HG03045 (cell line): ENCODE measurements at regions not wholly inside any gene's neighbourhood (a gene's known extent, or its start where the extent isn't known, plus 50 kb on each side); places are given as distances from the start of the nearest gene placed in this dataset.
A peak's percentile ranks its signal among the peaks of the same experiment; 100 is the strongest.
"Not testable (repeated sequence)": the region's sequence is repeated elsewhere in the genome, so short reads cannot be mapped to it uniquely, and the experiment has no call there.

ENCODE experiments used
- ATAC-seq: cut with Tn5 transposase; IDR thresholded peaks from one replicate; pipeline ENCODE4 v1.9.1; 2021; ENCODE audit warnings: mild to moderate bottlenecking, moderate library complexity; ENCODE audit not compliant: unreplicated experiment

GRCh38 chr12:89230376-89231315, 121.7 kb downstream of the DUSP6 start:
- ATAC-seq, result no peak

- ATAC-seq, result no peak
These were observed 123.8 kb downstream of the DUSP6 start for GRCh38 chr12:89228491-89228890.

- ATAC-seq, result no peak
These were observed 124.5 kb downstream of the DUSP6 start for GRCh38 chr12:89227774-89228173.

DNA sequence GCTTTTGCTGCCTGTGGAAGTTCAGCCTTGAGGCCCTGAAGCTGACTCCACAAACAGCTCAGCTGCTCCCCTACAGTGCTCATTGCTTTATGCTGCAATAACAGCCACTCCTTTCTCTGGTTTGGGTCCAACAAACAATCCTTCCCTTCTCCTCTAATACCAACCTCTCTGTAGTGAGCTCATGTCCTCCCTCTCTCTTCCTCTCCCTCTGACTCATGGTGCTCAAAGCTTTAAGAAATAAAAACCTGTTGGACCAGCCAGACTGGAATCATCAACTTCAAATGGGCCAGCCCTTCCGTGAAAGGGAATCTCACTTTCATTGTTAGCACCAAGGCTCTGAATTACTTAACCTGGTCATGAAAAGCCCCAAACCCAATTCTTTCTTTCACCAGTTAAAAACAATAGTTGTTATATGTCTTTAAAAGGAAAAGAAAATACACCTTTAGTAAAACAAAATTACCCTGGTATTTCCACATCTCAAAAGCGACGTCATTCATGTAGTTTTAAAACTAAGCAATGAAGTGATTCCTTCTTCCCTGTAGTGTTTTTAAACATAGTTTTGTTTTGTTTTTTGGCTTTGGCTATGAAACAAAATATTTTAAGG, 126.4 kb downstream of the DUSP6 start:
- ATAC-seq, result peak; percentile 43

GRCh38 chr12:89225401-89225800, 126.9 kb downstream of the DUSP6 start:
- ATAC-seq, result peak; percentile 51

DNA sequence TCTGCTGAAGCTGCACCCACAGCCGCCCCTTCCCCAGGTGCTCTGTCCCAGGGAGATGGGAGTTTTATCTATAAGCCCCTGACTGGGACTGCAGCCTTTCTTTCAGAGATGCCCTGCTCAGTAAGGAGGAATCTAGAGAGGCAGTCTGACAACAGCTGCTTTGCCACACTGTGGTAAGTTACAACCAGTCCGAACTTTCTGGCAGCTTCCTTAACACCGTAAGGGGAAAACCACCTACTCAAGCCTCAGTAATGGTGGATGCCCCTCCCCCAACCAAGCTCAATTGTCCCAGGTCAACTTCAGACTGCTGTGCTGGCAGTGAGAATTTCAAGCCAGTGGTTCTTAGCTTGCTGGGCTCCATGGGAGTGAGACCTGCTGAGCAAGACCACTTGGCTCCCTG, 129.7 kb downstream of the DUSP6 start:
- ATAC-seq, result not testable (repeated sequence)

GRCh38 chr12:89217472-89217871, 134.8 kb downstream of the DUSP6 start:
- no peak for ATAC-seq

- no peak for ATAC-seq
These were observed 135.9 kb downstream of the DUSP6 start for GRCh38 chr12:89216211-89216952.

DNA sequence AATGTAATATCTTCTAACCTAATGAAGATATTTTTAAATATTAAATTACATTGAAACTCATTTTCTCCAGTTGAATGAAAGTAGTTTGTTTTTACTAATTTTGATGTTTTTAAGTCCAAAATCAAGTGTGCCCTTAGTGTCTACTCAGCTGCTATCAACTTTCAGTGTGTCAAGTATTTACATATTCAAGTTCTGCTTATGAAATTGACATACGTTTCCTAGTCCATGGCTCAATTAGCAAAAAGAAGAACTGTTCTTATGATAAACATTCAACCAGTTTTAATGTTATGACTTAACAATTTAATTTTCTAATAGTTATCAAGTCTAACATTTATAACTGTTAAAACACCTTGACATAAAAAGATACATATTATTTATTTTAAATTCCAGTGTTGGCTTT, 137.1 kb downstream of the DUSP6 start:
- ATAC-seq, result no peak

DNA sequence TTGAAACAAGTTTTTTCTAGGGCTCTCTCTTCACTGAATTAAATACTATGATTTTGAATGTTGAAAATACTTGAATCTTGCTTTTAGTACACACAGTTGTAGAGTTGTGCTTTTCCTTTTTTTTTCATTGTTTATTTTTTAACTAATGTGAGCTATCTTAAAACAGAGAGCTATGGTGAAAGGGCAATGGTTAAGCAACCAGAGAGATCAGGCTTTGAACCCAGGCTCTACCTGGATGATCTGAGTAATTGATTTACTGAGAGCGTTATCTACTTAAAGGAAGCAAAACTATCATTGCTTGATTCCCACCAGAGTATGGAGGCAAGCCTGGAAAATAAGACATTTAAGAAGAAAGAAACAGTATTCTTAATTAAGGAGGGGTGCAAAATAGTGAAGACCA, 138.6 kb downstream of the DUSP6 start:
- no peak for ATAC-seq

DNA sequence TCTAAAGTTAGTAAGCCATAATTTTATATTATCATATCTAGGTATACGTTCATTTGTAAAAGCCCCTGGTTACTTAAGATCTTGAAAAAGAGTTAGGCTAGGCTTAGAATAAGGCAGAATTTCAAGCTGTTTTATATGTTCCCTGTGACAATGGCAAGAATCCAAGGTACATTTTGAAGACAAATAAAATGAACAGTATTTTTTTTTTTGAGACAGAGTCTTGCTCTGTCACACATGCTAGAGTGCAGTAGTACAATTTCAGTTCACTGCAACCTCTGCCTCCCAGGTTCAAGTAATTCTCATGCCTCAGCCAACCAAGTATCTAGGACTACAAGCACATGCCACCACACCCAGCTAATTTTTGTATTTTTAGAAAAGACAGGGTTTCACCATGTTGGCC, 139.2 kb downstream of the DUSP6 start:
- ATAC-seq, result no peak

DNA sequence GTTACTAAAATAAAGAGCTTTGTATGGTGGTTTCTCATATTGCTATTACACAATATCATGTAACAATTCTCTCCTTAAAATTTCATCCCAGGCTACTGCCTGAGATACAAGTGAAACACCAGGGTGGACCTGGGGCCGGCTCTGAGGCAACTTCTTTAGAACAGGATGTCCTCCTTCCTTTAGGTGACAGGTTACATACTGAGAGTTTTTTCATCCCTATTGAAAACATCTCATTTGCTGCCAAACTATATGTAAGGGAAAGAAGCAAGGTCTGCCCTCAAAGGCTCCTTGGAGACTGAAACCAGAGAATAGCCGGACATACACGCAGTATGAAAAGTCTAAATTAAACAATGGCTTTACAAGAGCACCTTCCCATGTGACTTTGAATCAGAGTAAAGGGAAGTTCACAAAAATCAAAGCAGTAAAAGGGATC, 139.9 kb downstream of the DUSP6 start:
- ATAC-seq, result no peak

DNA sequence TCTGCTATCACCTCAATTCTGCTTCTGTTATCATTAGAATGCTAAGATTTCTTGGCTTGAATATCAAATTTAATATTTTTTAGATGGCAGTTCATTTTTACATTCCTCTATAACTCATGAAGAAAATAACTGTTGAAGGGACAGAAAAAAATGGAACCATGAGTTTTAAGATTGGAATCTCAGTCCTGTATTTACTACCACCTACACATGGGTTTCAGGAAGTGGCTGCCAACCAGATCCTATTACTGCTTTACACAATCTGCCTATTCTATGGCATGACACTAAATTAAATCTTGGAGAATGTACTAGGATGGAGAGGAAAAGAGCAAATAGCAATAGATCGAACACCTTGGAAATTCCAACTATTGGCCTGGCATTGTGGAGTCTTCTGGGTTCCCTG, 140.8 kb downstream of the DUSP6 start:
- no peak for ATAC-seq

DNA sequence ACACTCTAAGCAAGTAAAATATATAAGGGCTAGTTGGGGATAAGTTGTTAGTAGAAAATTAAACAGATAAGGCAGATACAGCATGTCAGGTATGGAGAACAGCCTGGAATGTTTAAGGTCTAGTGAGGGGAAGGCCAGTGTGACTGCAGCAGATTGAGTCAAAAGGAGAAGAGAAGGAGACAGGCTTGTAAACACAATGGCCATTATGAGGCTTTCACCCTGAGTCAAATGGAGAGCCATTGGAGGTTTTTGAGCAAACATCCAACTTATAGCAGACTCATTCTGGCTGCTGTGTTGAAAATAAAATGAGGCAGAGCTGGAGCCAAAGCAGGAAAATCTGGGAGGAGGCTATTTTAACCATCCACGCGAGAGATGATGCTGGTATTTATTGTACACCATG, 142.0 kb downstream of the DUSP6 start:
- peak; percentile 60 for ATAC-seq

DNA sequence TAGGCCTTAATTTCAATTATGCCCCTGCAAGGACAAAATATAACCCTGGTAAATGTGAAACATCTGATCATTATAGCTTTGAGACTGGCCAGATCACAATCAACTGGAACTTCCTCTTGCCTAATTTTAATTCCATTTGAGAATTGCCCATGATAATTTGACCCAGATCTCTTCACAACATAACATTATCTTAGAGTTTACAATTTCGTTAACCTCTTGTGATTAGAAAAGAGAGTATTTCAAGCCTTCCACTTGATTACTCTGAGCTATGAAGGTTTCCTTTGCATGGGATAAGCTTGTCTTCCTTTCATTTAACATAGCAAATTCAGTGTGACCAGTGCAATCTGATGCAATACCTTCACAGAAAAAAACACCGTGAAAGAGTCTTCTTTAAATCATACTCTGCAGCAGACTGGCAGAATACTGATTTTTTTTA, 143.6 kb downstream of the DUSP6 start:
- no peak for ATAC-seq

GRCh38 chr12:89206390-89206789, 145.9 kb downstream of the DUSP6 start:
- ATAC-seq, result no peak

- ATAC-seq, result no peak
These were observed 146.8 kb downstream of the DUSP6 start for GRCh38 chr12:89205517-89205916.

DNA sequence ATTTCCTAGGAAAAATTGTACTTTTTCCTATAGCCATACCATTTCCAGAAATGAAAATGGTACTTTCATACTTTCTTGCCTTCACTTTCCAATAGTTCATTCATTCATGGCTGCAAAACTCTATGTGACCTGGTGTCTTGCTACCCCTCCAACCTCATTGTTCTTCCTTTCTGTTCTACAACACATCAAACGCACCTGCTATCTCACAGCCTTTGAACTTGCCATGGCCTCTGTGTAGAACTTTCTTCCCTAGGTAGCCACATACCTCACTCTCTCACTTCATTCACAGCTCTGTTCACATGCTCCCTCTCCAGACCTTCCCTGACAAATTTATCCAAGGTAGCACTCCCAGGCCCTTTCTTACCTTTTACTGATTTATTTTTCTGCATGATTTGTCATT, 149.2 kb downstream of the DUSP6 start:
- no peak for ATAC-seq

DNA sequence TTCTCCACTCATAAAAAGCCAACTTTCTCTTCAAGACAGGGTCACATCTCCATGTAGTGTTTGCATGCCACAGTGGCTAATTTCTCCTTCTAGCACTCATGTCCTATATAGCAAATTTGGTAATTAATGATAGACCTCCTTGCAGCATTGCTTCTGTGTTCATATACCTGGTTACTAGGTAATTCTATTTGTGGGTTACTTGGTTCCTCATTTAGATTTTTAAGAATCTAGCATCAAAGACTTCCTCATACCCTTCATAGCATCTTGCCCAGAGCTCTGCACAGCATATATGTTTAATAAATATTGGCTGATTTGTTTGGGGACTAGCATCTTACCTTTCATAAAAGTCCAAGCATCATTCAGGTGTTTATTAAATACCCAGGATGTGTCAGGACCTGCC, 152.1 kb downstream of the DUSP6 start:
- ATAC-seq, result no peak

- no peak for ATAC-seq
These were observed 156.8 kb downstream of the DUSP6 start for GRCh38 chr12:89195470-89195869.

GRCh38 chr12:89194683-89195082, 157.6 kb downstream of the DUSP6 start:
- ATAC-seq, result no peak

GRCh38 chr12:89192429-89192828, 159.9 kb downstream of the DUSP6 start:
- no peak for ATAC-seq
